ENCODE measurements at regions not wholly inside any gene's neighbourhood (a gene's known extent, or its start where the extent isn't known, plus 50 kb on each side); places are given as distances from the start of the nearest gene placed in this dataset.
A peak's percentile ranks its signal among the peaks of the same experiment; 100 is the strongest.

DNA sequence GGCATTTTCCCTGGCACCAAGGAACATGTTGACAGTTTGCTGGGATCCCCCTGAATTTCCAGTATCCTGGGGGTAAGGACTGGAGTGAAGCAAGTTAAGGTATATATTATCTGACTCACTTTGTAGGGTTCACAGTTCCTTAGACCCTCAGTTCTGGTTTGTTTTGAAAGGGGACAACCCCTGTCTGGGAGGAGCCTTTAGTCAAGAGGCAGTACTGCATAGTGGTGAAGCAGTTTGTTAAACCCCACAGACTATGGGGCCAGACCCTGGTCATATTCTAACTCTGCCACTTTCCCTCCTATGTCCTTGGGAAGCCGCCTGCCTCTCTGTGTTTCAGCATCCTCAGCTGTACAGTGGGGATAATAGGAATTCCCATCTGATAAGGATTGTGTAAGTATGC lies 145.5 kb upstream of the ZFHX3 start:
- Histone ChIP-seq H3K4me1 (ENCODE audit: insufficient read depth) (peaks cover 3% of the 10 kb centered on the region; the same call in 1 of the 2 replicates), H3K4me2 (no peak overlapping the region), H2AFZ (no peak overlapping the region)

DNA sequence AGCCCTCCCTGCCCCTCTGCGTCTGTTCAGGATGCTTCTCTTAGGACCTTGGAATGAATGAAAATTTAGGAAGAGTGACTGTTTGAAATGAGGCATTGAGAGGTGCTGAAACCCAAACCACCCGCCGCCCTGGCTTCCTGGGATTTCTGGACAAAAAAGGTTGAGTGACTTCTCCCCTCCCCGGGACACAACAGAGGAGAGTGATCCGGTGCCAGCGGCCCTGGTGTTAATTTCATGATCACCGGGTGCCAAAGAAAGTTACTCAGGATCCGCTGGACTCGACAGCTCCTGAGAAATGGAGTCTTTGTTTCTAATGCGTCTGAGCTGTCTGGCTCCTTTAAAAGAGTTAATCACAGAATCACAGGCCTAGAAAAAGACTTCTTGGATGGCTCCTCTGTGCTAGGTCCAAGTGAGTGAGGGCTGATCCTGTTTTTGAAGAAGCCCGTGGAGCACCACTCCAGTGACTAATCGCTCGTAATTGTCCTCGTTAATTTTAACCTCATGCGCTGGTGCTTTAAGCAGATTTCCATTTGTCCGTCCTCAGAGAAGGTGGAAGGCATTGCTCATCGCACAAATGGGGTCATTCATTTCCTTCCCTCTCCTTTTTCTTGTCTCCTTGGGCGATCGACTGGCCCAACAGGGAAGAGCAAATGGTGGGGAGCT lies 144.4 kb upstream of the ZFHX3 start:
- Mint-ChIP-seq H3K27me3 (ENCODE audit: insufficient read depth, low read depth, poor library complexity) (peaks cover 9% of the 10 kb centered on the region), H3K36me3 (ENCODE audit: low read depth) (no peaks in the 10 kb centered on the region), H3K27ac (no peak overlapping the region), H3K9me3 (no peaks in the 10 kb centered on the region), H3K4me1 (peaks cover 10% of the 10 kb centered on the region), H3K4me3 (no peak overlapping the region)
- Histone ChIP-seq H3K9me2 (ENCODE audit: insufficient read depth) (no peaks in the 10 kb centered on the region), H3F3A (replicated peaks; ENCODE audit: low read depth) (no peaks in the 10 kb centered on the region), H3K4me2 (no peak overlapping the region), H3K36me3 (ENCODE audit: insufficient read depth) (no peaks in the 10 kb centered on the region), H3K4me1 (ENCODE audit: insufficient read depth) (peaks cover 3% of the 10 kb centered on the region; the same call in 1 of the 2 replicates), H3K27ac (ENCODE audit: low read depth) (no peak overlapping the region), H2AFZ (peak overlapping the region; percentile 52; the same call in 1 of the 2 replicates), H4K20me1 (replicated peaks; ENCODE audit: insufficient read depth) (no peaks in the 10 kb centered on the region), H3K27me3 (ENCODE audit: insufficient read depth) (no peaks in the 10 kb centered on the region), H3K79me2 (replicated peaks; ENCODE audit: insufficient read depth) (no peaks in the 10 kb centered on the region), H3K4me3 (no peak overlapping the region)
- DNase-seq (ENCODE audit: low spot score) (no peak), ATAC-seq (no peak)
- TF ChIP-seq CREB1 (CRISPR knock-in tag; IDR thresholded peaks at IDR 0.05; ENCODE audit: low read depth) (no peak), ZNF331 (CRISPR knock-in tag; IDR thresholded peaks at IDR 0.05; ENCODE audit: low read depth) (no peak), EZH2phosphoT487 (IDR thresholded peaks at IDR 0.05; ENCODE audit: unreplicated experiment) (no peak), EZH2 (IDR thresholded peaks at IDR 0.05; ENCODE audit: low read depth, unreplicated experiment) (no peak), NANOG (IDR thresholded peaks at IDR 0.05; ENCODE audit: borderline replicate concordance) (no peak), ZNF114 (CRISPR knock-in tag; IDR thresholded peaks at IDR 0.05) (no peak), POLR2AphosphoS5 (IDR thresholded peaks at IDR 0.05; ENCODE audit: low read depth) (no peak)
- TF ChIP-seq, protein P1, sequence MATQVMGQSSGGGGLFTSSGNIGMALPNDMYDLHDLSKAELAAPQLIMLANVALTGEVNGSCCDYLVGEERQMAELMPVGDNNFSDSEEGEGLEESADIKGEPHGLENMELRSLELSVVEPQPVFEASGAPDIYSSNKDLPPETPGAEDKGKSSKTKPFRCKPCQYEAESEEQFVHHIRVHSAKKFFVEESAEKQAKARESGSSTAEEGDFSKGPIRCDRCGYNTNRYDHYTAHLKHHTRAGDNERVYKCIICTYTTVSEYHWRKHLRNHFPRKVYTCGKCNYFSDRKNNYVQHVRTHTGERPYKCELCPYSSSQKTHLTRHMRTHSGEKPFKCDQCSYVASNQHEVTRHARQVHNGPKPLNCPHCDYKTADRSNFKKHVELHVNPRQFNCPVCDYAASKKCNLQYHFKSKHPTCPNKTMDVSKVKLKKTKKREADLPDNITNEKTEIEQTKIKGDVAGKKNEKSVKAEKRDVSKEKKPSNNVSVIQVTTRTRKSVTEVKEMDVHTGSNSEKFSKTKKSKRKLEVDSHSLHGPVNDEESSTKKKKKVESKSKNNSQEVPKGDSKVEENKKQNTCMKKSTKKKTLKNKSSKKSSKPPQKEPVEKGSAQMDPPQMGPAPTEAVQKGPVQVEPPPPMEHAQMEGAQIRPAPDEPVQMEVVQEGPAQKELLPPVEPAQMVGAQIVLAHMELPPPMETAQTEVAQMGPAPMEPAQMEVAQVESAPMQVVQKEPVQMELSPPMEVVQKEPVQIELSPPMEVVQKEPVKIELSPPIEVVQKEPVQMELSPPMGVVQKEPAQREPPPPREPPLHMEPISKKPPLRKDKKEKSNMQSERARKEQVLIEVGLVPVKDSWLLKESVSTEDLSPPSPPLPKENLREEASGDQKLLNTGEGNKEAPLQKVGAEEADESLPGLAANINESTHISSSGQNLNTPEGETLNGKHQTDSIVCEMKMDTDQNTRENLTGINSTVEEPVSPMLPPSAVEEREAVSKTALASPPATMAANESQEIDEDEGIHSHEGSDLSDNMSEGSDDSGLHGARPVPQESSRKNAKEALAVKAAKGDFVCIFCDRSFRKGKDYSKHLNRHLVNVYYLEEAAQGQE (IDR thresholded peaks at IDR 0.05; ENCODE audit: unreplicated experiment): no peak
- TF ChIP-seq, protein P2, sequence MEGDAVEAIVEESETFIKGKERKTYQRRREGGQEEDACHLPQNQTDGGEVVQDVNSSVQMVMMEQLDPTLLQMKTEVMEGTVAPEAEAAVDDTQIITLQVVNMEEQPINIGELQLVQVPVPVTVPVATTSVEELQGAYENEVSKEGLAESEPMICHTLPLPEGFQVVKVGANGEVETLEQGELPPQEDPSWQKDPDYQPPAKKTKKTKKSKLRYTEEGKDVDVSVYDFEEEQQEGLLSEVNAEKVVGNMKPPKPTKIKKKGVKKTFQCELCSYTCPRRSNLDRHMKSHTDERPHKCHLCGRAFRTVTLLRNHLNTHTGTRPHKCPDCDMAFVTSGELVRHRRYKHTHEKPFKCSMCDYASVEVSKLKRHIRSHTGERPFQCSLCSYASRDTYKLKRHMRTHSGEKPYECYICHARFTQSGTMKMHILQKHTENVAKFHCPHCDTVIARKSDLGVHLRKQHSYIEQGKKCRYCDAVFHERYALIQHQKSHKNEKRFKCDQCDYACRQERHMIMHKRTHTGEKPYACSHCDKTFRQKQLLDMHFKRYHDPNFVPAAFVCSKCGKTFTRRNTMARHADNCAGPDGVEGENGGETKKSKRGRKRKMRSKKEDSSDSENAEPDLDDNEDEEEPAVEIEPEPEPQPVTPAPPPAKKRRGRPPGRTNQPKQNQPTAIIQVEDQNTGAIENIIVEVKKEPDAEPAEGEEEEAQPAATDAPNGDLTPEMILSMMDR (conservative IDR thresholded peaks at IDR 0.05; ENCODE audit: low read depth in 2 of 2): no peak
- TF ChIP-seq, protein P3, sequence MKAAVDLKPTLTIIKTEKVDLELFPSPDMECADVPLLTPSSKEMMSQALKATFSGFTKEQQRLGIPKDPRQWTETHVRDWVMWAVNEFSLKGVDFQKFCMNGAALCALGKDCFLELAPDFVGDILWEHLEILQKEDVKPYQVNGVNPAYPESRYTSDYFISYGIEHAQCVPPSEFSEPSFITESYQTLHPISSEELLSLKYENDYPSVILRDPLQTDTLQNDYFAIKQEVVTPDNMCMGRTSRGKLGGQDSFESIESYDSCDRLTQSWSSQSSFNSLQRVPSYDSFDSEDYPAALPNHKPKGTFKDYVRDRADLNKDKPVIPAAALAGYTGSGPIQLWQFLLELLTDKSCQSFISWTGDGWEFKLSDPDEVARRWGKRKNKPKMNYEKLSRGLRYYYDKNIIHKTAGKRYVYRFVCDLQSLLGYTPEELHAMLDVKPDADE (IDR thresholded peaks at IDR 0.05): no peak

More for the DNA sequence above, 145.5 kb upstream of the ZFHX3 start:
- no peaks in the 10 kb centered on the region for H3K9me3 Mint-ChIP-seq
- no peak overlapping the region for H3K4me3 Mint-ChIP-seq
- no peak for TF ChIP-seq EZH2 (IDR thresholded peaks at IDR 0.05; ENCODE audit: low read depth, unreplicated experiment)
- no peak for TF ChIP-seq EZH2phosphoT487 (IDR thresholded peaks at IDR 0.05; ENCODE audit: unreplicated experiment)
- TF ChIP-seq, protein P1 (IDR thresholded peaks at IDR 0.05; ENCODE audit: unreplicated experiment): no peak
- TF ChIP-seq POLR2AphosphoS5 (IDR thresholded peaks at IDR 0.05; ENCODE audit: low read depth): no peak
- no peak for TF ChIP-seq ZNF114 (CRISPR knock-in tag; IDR thresholded peaks at IDR 0.05)
- no peak for TF ChIP-seq JUNB (IDR thresholded peaks at IDR 0.05; ENCODE audit: unreplicated experiment)
- no peak for TF ChIP-seq NANOG (IDR thresholded peaks at IDR 0.05; ENCODE audit: borderline replicate concordance)
- no peak for TF ChIP-seq ZNF331 (CRISPR knock-in tag; IDR thresholded peaks at IDR 0.05; ENCODE audit: low read depth)
- TF ChIP-seq CREB1 (CRISPR knock-in tag; IDR thresholded peaks at IDR 0.05; ENCODE audit: low read depth): no peak
- DNase-seq (ENCODE audit: low spot score) (no peak), ATAC-seq (no peak)
- H3K9me2 ChIP-seq (ENCODE audit: insufficient read depth): no peaks in the 10 kb centered on the region
- H3K36me3 ChIP-seq (ENCODE audit: insufficient read depth): no peaks in the 10 kb centered on the region
- peaks cover 10% of the 10 kb centered on the region for H3K4me1 Mint-ChIP-seq
- H4K20me1 ChIP-seq (replicated peaks; ENCODE audit: insufficient read depth): no peaks in the 10 kb centered on the region
- peaks cover 9% of the 10 kb centered on the region for H3K27me3 Mint-ChIP-seq (ENCODE audit: insufficient read depth, low read depth, poor library complexity)
- no peaks in the 10 kb centered on the region for H3K79me2 ChIP-seq (replicated peaks; ENCODE audit: insufficient read depth)
- no peaks in the 10 kb centered on the region for H3F3A ChIP-seq (replicated peaks; ENCODE audit: low read depth)
- H3K27ac Mint-ChIP-seq: no peak overlapping the region
- H3K27ac ChIP-seq (ENCODE audit: low read depth): no peak overlapping the region
- H3K27me3 ChIP-seq (ENCODE audit: insufficient read depth): no peaks in the 10 kb centered on the region
- H3K4me3 ChIP-seq: no peak overlapping the region
- H3K36me3 Mint-ChIP-seq (ENCODE audit: low read depth): no peaks in the 10 kb centered on the region
